B cell (primary cell): ENCODE measurements at regions not wholly inside any gene's neighbourhood (a gene's known extent, or its start where the extent isn't known, plus 50 kb on each side); places are given as distances from the start of the nearest gene placed in this dataset.

Experiments used
- ATAC-seq: fragments of 200-7000 bp; cut with Tn5 transposase; one replicate; pipeline ENCODE4 v1.10.0; 2021; ENCODE audit warnings: low read depth, mild to moderate bottlenecking, moderate number of reproducible peaks, moderate library complexity
- CTCF ChIA-PET: fragments of 350-600 bp; sonication (Branson Sonifier 250); formaldehyde crosslinking; loops from one replicate; lab custom pipeline; 2021; ENCODE audit warnings: antibody characterized with exemption, inconsistent platforms; lab: Charles Lee
- POLR2A ChIA-PET: fragments of 350-600 bp; sonication (Branson Sonifier 250); formaldehyde crosslinking; loops from one replicate; lab custom pipeline; 2021; ENCODE audit warnings: antibody characterized with exemption; lab: Charles Lee
- DNase-seq: peaks from one replicate; pipeline ENCODE4 v3.0.0; 2013
- H2AFZ ChIP-seq: 2 replicates; pipeline ENCODE4 v1.6.1; 2012; ENCODE audit warnings: mild to moderate bottlenecking, low read depth, low read length; ENCODE audit not compliant: insufficient read depth, poor library complexity, severe bottlenecking
- H3K27ac ChIP-seq, 2 donors: 1 replicate in 1 of 2; 2 replicates in 1 of 2; pipeline ENCODE4 v1.5.1; 2012 to 2013; ENCODE audit warnings: low read length in 2 of 2, mild to moderate bottlenecking in 2 of 2, moderate library complexity in 1 of 2
- H3K27me3 ChIP-seq, 4 experiments: fragments of 200-600 bp in 1 of 4; sonication (generic) in 1 of 4; replicated peaks in 1 of 4; 1 replicate in 2 of 4; 2 replicates in 2 of 4; pipeline versions ENCODE4 v1.6.1 to v1.7.0; 2013 to 2016; ENCODE audit warnings: low read length in 3 of 4, mild to moderate bottlenecking in 2 of 4, mixed read lengths in 1 of 4, moderate library complexity in 1 of 4; ENCODE audit not compliant: insufficient read depth in 4 of 4, control insufficient read depth in 3 of 4; ENCODE audit errors: control extremely low read depth in 1 of 4
- H3K36me3 ChIP-seq, 2 experiments: replicated peaks in 1 of 2; 1 replicate in 1 of 2; 2 replicates in 1 of 2; pipeline versions ENCODE4 v1.6.1 to v1.7.1; 2013; ENCODE audit warnings: low read length in 1 of 2; ENCODE audit not compliant: insufficient read depth in 2 of 2, control insufficient read depth in 1 of 2; ENCODE audit errors: control extremely low read depth in 1 of 2, extremely low read depth in 1 of 2
- H3K4me1 ChIP-seq, 2 donors: fragments of 200-600 bp in 1 of 2; sonication (generic) in 1 of 2; 1 replicate in 1 of 2; 2 replicates in 1 of 2; pipeline versions ENCODE4 v1.5.1 to v1.6.1; 2013 to 2017; ENCODE audit warnings: low read length in 2 of 2; ENCODE audit not compliant: control insufficient read depth in 2 of 2, insufficient read depth in 2 of 2
- H3K4me2 ChIP-seq: replicated peaks from 2 replicates; pipeline ENCODE3; 2012; ENCODE audit warnings: mild to moderate bottlenecking, low read depth, low read length; ENCODE audit not compliant: poor library complexity, severe bottlenecking
- H3K4me3 ChIP-seq, 5 experiments: fragments of 200-600 bp in 1 of 5; sonication (generic) in 1 of 5; 1 replicate in 3 of 5; 2 replicates in 2 of 5; pipeline versions ENCODE4 v1.5.1 to v1.7.0; 2011 to 2016; ENCODE audit warnings: low read length in 4 of 5, mild to moderate bottlenecking in 4 of 5, low read depth in 2 of 5, control low read depth in 1 of 5, moderate library complexity in 1 of 5; ENCODE audit not compliant: insufficient read depth in 1 of 5; ENCODE audit errors: control extremely low read depth in 1 of 5, extremely low read depth in 1 of 5
- H3K79me2 ChIP-seq: fragments of 200-600 bp; sonication (generic); one replicate; pipeline ENCODE4 v1.6.0; 2016; ENCODE audit warnings: low read length; ENCODE audit not compliant: control insufficient read depth, insufficient read depth
- H3K9ac ChIP-seq: fragments of 200-600 bp; sonication (generic); 2 replicates; pipeline ENCODE4 v1.6.1; 2017; ENCODE audit warnings: mild to moderate bottlenecking, low read length, moderate library complexity
- H3K9me3 ChIP-seq, 3 donors: one replicate each; pipeline versions ENCODE4 v1.6.1 to v1.7.1; 2013; ENCODE audit warnings: low read length in 2 of 3; ENCODE audit not compliant: control insufficient read depth in 2 of 3, insufficient read depth in 1 of 3; ENCODE audit errors: control extremely low read depth in 1 of 3
- H4K20me1 ChIP-seq: 2 replicates; pipeline ENCODE4 v1.6.0; 2012; ENCODE audit warnings: mild to moderate bottlenecking, low read length; ENCODE audit not compliant: insufficient read depth, control insufficient read depth, poor library complexity, severe bottlenecking
- H3K27ac Mint-ChIP-seq: one replicate; pipeline ENCODE4 v1.8.0; 2021; ENCODE audit warnings: mixed read lengths
- H3K27me3 Mint-ChIP-seq: one replicate; pipeline ENCODE4 v1.8.0; 2021; ENCODE audit warnings: mixed read lengths
- H3K4me1 Mint-ChIP-seq: one replicate; pipeline ENCODE4 v1.8.0; 2021; ENCODE audit warnings: mixed read lengths
- H3K4me3 Mint-ChIP-seq: one replicate; pipeline ENCODE4 v1.8.0; 2021; ENCODE audit warnings: mixed read lengths
- H3K9me3 Mint-ChIP-seq: one replicate; pipeline ENCODE4 v1.8.0; 2022; ENCODE audit warnings: mixed read lengths; ENCODE audit not compliant: insufficient read depth
- EZH2 ChIP-seq: IDR thresholded peaks from 2 replicates; pipeline ENCODE4 v1.6.1; 2012; ENCODE audit warnings: borderline replicate concordance, low read depth, mild to moderate bottlenecking, moderate library complexity, low read length; ENCODE audit not compliant: insufficient read depth, poor library complexity, severe bottlenecking
- WGBS: methylation state at CpG from one replicate; pipeline ENCODE4 v1.1.5; 2013; ENCODE audit warnings: missing lambda C conversion rate; ENCODE audit not compliant: insufficient coverage; 5-methylcytosine and 5-hydroxymethylcytosine counted together
- intact Hi-C: fragments of 100-400 bp; cut with micrococcal nuclease; formaldehyde crosslinking; loops from one replicate; pipeline ENCODE4 v1.10.0; 2022
- TF ChIP-seq, protein P1 (sequence below): fragments of 200-600 bp; IDR thresholded peaks from one replicate; pipeline ENCODE4 v1.8.0; 2022; ENCODE audit warnings: antibody characterized with exemption, mild to moderate bottlenecking

- no CpG with 5 or more reads among the region's 1 CpG for WGBS
- no peak for ATAC-seq
- intact Hi-C loops = no loop called here
Measured at GRCh38 chr6:18672852-18673251, 285.7 kb downstream of the RNF144B start.

GRCh38 chr6:18674346-18674745 is 287.2 kb downstream of the RNF144B start:
- intact Hi-C loops = no loop called here
- POLR2A ChIA-PET = no interaction called here
- H3K27ac Mint-ChIP-seq = no peak overlapping the region

More at GRCh38 chr6:18672852-18673251, 285.7 kb downstream of the RNF144B start:
- Histone ChIP-seq H3K9me3 (no peaks in the 10 kb centered on the region), H3K4me1 (no peaks in the 10 kb centered on the region), H3K79me2 (no peaks in the 10 kb centered on the region), H3K36me3 (no peaks in the 10 kb centered on the region), H3K27ac (no peak overlapping the region), H3K9ac (no peak overlapping the region), H3K4me2 (no peak overlapping the region), H4K20me1 (no peaks in the 10 kb centered on the region), H3K27me3 (no peaks in the 10 kb centered on the region), H3K4me3 (no peak overlapping the region), H2AFZ (no peak overlapping the region)
- H3K4me1 Mint-ChIP-seq = no peaks in the 10 kb centered on the region
- peaks cover 5% of the 10 kb centered on the region for H3K27me3 Mint-ChIP-seq
- peaks cover 3% of the 10 kb centered on the region for H3K9me3 Mint-ChIP-seq
- DNase-seq = no peak
- POLR2A ChIA-PET = no interaction called here
- no peak overlapping the region for H3K27ac Mint-ChIP-seq
- H3K4me3 Mint-ChIP-seq = no peak overlapping the region
- CTCF ChIA-PET = no interaction called here
- TF ChIP-seq, protein P1, sequence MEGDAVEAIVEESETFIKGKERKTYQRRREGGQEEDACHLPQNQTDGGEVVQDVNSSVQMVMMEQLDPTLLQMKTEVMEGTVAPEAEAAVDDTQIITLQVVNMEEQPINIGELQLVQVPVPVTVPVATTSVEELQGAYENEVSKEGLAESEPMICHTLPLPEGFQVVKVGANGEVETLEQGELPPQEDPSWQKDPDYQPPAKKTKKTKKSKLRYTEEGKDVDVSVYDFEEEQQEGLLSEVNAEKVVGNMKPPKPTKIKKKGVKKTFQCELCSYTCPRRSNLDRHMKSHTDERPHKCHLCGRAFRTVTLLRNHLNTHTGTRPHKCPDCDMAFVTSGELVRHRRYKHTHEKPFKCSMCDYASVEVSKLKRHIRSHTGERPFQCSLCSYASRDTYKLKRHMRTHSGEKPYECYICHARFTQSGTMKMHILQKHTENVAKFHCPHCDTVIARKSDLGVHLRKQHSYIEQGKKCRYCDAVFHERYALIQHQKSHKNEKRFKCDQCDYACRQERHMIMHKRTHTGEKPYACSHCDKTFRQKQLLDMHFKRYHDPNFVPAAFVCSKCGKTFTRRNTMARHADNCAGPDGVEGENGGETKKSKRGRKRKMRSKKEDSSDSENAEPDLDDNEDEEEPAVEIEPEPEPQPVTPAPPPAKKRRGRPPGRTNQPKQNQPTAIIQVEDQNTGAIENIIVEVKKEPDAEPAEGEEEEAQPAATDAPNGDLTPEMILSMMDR = no peak
- TF ChIP-seq EZH2 = no peak

More at GRCh38 chr6:18674346-18674745, 287.2 kb downstream of the RNF144B start:
- Histone ChIP-seq H3K4me3 (no peak overlapping the region), H2AFZ (no peak overlapping the region), H3K9me3 (no peaks in the 10 kb centered on the region), H3K9ac (no peak overlapping the region), H4K20me1 (no peaks in the 10 kb centered on the region), H3K79me2 (no peaks in the 10 kb centered on the region), H3K36me3 (no peaks in the 10 kb centered on the region), H3K27ac (no peak overlapping the region), H3K27me3 (no peaks in the 10 kb centered on the region), H3K4me1 (no peaks in the 10 kb centered on the region), H3K4me2 (no peak overlapping the region)
- Mint-ChIP-seq H3K4me1 (no peaks in the 10 kb centered on the region), H3K4me3 (no peak overlapping the region), H3K27me3 (peaks cover 5% of the 10 kb centered on the region), H3K9me3 (peaks cover 3% of the 10 kb centered on the region)
- ATAC-seq (no peak), DNase-seq (no peak)
- CTCF ChIA-PET = no interaction called here
- TF ChIP-seq EZH2 = no peak
- TF ChIP-seq, protein P1 = no peak
